HG02840 (cell line): ENCODE measurements at regions not wholly inside any gene's neighbourhood (a gene's known extent, or its start where the extent isn't known, plus 50 kb on each side); places are given as distances from the start of the nearest gene placed in this dataset.
"Not testable (repeated sequence)": the region's sequence is repeated elsewhere in the genome, so short reads cannot be mapped to it uniquely, and the experiment has no call there.

Source experiments
- ATAC-seq: cut with Tn5 transposase; IDR thresholded peaks from one replicate; pipeline ENCODE4 v1.9.1; 2021; ENCODE audit warnings: mild to moderate bottlenecking, moderate library complexity, moderate number of reproducible peaks; ENCODE audit not compliant: unreplicated experiment, low FRiP score

DNA sequence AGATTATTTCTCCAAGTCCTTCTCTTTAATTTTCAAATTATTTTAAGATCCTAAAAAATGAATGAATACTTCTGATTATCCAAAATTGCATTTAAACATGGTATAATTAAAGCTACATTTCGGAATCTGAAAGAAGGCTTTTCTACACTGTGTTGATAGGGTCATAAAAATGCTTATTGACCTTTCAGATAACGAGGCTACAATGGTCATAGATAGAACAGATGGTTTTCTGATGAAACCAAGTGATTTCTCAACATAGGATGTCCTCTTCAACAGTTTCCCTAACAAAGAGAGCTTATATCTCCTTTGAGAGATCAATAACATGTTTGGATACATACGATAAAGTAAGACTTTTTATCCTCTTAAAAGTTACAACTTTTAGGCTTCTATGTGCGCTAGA lies 201.1 kb downstream of the PTH2R start:
- ATAC-seq = no peak

DNA sequence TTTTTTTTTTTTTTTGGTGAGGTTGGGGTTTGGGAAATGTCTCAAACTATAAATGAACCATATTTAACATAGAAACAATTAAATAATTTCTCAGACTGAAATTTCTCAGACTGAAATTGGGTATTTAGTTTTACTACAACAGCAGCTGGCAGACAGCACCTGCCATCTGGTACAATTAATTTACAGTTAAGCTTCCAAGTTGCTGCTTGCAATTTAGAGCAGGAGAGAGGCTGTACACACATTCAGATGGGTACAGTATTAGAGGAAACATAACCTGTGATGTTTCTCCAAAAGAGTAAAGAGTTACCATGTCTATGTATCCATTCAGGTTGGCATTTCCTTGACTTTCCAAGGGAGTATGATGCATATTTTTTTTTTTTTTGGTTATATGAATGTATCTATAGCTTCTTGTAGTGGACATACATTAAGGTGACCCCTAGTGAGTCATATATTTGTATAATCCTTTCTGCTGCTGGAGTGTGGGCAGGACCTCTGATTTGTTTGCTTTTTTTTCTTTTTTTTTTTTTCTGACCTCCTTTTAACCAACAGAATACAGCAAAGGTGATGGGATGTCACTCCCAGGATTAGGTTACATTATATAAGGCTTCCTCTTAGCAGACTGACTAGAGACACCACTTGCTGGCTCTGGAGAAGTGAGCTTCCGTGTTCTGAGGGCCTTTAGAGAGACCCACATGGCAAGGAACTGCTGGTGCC lies 201.7 kb downstream of the PTH2R start:
- ATAC-seq = no peak

DNA sequence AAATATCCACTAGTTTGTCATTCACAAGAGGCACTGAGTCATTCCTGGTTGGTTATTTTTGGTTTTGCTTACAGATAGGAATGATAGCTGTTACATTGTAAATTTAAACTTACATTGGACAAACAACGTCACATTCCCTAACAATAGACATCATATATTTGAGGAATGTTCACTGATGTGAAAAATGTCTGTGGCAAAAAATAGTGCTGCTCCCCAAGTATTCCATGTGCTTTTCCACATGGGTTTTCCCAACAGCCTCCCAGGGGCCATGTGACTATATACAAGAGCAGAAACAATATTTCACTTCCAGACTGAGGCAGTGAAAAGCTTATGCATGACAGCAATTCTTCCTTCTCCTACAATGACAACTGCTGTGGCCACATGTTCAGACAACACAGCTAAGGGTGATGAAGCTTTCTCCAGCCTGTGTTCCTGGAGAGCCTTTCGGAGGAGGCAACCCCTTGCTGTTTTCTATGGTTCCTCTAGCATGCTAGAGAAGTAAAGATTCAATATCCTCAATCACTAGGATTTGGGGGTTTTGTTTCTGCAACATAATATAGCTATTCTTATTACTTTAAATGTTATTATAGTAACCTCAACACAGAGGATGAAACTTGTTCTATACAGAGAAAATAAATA lies 202.7 kb downstream of the PTH2R start:
- ATAC-seq = no peak

DNA sequence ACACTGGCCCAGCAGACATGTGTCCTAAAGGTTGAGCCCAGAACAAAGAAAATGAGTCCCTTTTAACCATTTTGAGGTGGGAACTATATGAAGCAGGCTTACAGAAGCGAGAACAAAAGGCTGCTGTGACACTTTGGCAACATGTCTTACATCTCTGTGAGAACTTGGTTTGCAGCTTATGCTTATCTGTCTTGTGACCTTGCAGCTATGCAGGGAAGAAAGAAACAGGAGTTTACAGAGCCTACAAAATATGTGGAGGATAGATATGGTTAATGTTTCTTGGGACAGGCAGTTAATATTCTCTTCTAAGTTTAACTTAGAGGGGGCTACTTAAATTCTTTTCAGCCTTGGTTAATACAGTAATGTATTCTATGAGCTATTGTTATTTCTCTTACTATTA lies 209.1 kb downstream of the PTH2R start:
- ATAC-seq = not testable (repeated sequence)

DNA sequence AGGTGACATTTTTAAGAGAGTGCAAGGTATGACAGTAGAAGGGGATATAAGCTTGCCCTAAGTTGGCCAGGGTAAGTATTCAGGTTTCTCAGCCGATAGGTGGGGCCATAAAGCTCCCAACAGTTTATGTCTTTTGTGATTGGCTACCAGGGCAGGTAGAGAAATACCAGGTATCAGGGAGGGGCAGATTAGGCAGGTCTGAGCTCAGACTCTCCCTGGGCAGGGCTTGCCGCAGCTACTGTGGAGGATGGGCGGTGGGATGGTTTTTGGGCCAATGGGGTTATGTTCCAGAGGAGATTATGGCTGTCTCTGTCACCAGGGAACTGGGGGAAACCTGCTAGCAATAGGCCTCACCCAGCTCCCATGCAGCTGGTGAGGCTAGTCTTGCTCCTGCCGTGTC lies 211.6 kb downstream of the PTH2R start:
- no peak for ATAC-seq

DNA sequence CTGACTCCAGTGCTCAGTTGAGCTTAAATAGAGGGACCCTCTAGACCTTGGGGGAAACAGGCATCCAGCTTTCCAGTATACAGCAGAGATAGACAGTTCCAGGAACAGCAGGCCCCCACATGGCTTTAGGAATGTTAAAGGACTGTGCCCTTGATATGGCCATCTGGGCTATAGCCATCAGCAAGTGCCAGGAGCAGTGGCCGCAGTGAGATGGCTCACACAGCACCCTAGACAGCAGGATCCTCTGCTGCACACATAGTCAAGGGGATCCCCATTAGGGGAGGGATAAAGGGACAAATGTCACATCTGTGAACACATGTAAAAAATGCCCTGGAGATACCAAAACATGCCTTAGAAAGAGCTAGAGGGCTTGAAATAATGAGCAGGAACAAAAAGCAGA lies 213.4 kb downstream of the PTH2R start:
- ATAC-seq = no peak

DNA sequence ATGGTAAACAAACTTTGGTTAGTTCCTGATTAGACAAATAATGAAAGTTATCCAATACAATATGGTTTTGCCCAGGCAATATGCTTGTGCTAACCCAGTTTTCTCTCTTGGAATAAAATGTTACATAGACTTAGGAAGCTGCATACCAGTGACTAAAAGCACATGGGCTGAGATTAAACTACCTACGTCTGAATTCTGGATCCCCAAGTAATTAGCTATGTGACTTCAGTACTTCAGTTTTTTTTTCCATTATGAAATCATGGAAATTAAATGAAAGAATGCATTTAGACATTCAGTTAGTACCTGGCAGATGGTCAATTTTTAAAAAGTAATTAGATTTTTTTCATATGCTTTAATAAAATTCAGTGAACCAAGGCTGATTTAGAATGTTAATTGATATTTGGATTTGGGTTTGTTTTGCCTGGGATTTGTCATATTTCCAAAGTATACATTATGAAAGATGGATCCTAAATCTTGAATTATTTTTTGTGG lies 213.9 kb downstream of the PTH2R start:
- no peak for ATAC-seq

DNA sequence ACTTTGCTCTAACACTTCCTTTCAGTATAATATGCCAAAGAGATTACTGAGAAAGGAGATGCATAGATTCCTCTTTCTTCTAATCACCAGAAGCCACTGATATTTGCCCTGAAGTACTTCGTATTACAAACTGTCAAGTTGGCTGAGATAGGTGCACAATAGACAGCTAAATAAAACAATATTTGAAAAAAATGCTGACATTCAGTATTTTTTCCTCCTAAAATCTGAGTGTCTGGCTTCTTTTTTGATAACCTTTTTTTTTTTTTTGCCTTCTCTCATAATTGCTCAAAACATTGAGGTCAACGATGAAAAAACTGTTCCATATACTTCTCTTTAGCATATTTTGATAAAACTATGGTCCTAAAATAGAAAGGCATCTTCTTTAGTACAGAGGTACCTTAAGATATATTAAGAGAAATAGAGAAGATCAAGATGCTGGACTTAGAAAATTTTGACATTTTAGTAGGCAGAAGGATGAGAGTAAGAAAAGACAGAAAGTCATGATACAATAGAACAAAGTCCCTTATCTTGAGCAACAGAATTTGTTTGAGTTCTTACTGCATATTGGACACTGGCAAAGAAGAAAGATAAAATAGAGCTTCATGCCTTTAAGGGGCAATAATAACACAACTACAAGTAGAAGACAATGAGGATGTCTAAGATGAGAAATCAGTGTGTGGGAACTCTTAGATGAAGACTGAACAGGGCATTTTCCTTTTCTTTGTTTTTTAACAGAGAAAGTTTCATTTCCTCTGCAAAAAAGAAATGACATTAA lies 220.7 kb downstream of the PTH2R start:
- ATAC-seq = no peak

DNA sequence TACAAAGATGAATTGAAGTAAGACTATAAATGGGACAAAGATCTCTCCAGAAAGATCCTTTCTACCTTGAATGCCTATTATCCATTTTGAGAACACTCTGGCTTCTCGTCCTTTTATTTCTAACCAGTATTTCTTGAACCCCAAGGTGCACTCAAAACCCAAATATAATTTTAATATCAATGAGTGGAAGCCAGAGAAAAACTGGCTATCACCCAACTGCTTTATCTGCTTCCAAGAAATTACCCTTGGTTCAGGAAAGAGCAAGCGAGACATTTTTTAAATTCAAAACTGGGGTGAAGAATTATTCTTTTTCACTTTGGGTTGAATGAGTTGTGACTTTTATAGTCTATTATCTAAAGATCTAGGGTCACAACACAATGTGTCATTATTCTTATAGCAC lies 221.3 kb downstream of the PTH2R start:
- no peak for ATAC-seq

DNA sequence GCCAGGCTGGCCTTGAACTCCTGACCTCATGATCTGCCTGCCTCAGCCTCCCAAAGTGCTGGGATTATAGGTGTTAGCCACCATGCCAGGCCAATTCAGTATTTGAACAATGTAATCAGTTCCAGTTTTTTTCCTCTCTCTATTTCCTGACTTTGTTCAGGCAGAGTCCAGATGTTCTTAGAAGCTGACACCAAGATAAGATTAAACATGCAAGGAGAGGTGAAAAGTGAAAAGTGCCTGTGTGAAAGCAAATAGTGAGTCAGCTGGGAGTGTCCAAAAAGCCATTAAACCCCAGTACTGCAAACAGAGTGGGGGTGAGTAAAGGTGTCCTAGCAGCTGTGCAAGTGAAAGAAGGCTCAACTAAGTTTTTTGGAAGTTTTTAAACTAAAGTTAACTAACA lies 231.5 kb downstream of the PTH2R start:
- peak; percentile 73 for ATAC-seq

DNA sequence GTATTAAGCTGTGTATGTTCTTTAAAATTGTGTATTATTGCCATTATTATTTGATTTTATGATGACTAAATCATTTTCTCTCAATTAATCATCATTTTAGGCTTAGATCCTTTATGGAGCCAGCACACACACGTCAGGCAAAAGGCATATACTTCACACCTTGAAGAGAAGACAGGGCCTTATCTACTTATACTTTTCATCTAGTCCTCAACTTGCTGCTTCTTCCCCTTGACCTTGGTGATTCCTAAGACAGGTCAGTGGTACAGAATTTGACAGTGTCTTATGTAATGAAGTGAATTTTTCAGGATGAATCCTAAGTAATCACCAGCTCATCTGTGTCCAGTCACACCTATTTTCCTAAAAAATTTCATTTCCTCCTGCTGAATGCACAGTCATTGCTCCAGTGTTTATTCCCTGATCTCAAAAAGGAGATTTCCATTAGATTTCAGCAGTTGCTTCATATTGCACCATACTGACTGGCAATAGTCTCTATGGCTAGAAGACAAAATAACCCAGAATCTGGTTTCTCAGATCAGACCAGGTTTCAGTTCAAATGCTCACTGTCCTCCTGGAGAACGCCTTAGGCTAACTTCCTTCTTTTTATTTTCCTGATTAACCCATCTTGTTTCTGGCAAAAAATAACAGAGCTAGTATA lies 235.7 kb downstream of the PTH2R start:
- no peak for ATAC-seq

DNA sequence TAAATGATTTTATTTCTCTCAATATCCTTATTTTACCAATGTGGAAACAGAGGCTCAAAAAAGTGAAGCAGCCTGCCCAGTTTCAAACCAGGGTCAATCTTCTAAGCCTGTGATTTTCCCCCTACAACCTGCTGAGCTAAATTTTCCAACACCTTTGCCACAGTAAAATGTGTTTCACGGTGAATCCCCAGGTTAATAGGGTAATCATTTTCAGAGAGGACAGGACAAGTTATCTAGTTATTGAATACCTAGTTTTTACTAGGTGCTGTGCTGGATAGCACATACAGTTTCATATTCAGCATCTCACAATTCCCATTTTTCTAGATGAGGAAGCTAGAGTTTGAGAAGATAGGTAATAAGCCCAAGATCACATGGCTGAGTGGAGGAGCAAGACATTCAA lies 236.6 kb downstream of the PTH2R start:
- ATAC-seq = no peak

DNA sequence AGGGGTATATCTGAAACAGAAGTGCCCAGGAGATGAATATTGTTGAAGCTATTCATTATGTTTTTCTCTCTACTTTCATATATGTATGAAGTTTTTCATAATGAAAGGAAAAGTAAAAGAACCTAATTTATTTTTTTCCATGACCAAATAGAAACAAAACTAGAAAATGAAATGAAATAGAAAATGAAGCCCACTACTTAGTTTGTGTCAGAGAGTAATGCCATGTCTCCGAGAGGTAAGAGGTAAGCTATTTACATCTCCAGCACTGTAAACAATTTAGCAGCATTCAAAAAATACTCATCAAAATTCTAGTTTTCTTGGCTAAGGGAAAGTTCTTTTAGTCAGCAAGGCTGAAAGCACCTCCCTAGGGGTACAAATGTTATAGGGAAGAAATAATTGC lies 238.6 kb downstream of the PTH2R start:
- ATAC-seq = no peak

DNA sequence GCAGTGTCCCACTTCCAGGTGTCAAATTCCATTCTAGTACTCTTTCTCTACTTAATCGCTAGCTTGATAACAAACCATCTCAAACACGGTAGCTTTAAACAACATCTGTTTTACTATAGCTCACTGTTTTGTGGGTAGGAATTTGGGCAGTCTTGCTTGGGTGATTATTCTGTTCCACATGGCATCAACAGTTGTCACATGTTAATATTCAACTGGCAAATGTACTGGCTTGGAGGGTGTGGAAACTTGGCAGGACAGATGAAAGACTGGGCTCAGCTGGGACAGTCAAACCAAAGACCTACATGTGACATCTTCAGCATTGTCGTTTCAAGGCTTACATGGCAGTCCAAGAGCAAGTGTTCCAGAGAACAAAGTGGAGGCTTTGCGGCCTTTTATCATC lies 241.8 kb downstream of the PTH2R start:
- ATAC-seq = no peak

DNA sequence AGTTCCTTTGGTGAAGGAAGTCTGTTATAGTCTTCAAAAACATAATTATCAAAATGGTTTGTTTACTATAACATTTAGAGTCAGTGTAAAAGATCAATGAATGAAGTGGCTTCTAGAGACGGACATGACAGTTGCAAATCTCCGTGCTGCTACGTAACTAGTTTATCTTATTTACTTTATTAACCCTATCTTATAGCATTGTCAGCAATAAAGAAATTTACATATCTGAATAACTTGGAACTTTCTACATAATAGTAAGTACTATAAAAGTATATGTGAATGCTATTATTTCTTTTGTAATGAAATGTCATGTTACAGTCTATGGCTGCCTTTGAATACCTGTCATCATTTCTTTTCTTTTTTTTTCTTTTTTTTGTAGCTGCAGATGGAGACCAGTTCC lies 246.8 kb downstream of the PTH2R start:
- no peak for ATAC-seq

DNA sequence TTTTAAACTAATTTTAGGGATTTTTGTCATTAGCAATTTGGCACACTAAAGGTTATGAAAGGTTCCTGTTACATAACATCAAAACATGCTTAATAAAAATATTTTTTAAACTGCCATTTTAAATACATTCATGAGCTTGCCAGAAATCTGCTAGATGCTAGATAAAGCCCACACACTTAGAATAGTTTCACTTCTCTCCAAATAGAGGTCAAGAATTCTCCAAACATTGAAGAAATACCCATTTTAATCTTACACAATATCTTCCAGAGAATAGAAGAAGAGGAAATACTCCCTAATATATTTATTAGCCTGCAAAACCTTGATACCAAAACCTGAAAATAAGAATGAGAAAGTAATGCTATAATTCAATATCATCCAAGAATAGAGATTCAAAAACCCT lies 247.5 kb downstream of the PTH2R start:
- ATAC-seq = no peak

DNA sequence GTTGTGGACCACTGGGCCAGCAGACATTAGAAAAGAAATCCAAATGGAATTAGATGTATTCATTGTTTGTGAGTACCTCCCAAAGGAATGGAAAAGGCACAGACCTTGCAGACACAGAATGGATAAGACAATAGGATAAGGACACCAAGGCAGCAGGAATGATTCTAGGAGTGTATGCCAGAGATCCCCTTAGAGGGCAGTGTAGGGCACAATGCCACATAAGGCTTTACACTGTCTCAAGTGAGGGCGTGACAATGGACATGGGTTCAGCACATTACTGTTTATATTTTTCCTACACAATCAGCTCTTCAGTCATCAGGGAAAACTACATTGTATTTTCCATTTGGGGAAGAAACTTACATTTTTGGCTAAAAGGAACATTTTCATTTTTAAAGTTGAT lies 250.9 kb downstream of the PTH2R start:
- ATAC-seq = no peak

DNA sequence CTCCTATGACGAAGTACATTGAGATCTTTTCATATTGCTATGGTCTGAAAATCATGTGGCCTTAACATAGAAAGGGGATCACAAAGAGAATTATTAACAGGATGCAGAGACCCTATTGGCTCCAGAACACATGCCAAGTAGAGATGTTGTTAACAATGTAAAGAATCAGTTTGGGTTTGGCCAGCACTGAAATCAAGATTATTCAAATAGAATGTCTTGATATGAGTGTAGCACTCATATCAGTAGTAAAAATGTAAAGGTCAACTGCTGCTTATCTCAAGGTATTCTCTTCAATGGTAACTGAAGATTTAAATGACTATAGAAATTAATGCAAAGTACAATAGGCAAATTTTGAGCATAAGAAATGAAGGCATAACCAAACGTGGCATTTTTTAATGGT lies 262.8 kb downstream of the PTH2R start:
- no peak for ATAC-seq

DNA sequence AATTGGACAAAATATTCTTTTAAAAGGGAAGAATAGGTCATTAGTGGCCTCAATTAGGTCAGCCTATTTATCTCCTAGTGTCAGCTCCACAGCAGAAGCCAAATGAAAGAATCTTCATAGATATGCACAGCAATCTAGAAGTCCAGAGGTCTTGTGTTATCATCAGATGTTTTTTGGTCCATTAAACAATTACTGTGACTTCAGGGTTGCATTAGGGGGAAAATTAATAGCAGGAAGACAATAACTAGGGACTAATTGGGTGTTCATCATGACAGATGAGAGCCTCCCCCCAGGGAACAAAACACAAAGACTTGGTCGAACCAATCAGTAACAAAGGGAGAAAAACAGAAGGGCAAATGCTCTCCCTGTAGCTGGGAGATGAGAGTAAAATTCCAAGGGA lies 264.7 kb downstream of the PTH2R start:
- no peak for ATAC-seq

DNA sequence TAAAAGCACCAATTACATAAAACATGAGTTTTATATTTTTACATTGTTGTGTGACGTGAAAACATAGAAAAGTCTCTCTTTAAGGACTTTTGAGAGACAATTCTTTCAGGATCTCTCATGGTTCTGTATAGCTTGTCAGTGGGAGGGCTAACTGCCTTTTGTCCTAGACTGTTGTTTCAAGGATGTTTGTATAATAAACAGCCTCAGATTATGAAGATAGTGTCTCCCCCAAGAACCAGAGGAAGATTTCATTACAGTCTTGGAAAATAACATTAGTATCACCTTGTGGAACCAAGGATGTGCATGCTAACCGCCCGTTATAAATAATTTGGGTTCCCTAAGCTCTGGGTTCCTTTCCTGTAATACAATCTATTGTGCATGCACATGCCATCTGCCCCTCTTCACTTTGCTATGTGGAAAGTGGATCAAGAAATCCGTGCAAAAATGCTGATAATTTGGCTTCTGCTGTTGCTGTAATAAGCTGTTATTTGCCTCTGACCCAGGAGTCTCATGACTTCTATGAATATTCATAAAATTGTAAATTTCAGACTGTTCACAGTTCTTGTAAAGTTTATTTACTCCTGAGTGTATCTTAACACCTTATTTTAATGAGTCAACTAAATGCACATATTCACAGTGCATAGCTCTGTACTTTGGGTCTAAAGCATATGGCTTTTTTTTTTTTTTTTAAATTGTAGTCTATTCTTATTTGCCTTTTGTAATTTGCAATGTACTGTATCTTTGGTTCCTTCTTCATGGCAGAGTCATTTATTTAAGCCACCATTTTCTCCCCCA lies 265.5 kb downstream of the PTH2R start:
- no peak for ATAC-seq
